ENCODE measurements at regions not wholly inside any gene's neighbourhood (a gene's known extent, or its start where the extent isn't known, plus 50 kb on each side); places are given as distances from the start of the nearest gene placed in this dataset.

- H3K4me1 ChIP-seq (ENCODE audit: insufficient read depth, low read length), result no peaks in the 10 kb centered on the region
- 9% methylated on average over 1 of the region's 1 CpG for WGBS (ENCODE audit: low lambda C conversion rate)
- no peaks in the 10 kb centered on the region for H3K36me3 ChIP-seq (replicated peaks in 1 of 2; ENCODE audit: control insufficient read depth in 1 of 2, insufficient read depth in 2 of 2, low read length in 2 of 2)
- H3K4me2 ChIP-seq (ENCODE audit: low read depth, low read length), result no peak overlapping the region
- no peak for TF ChIP-seq ZNF577 (CRISPR knock-in tag; IDR thresholded peaks at IDR 0.05; ENCODE audit: borderline replicate concordance, low read depth)
- TF ChIP-seq ZNF142 (CRISPR knock-in tag; IDR thresholded peaks at IDR 0.05), result no peak
- no peak for TF ChIP-seq FOSL2 (CRISPR knock-in tag; IDR thresholded peaks at IDR 0.05)
- in situ Hi-C loops (cut with HindIII; ENCODE audit: extremely low pct_ligation_motif_present, low pct_unique_long_range_greater_than_20kb) (no loop called here), intact Hi-C loops (cut with micrococcal nuclease; ENCODE audit: unreplicated experiment) (no loop called here)
- ChIA-PET POLR2A (no interaction called here), CTCF (ENCODE audit: low intra/inter-chr PET ratio, low total read pairs) (no interaction called here)
- no peaks in the 10 kb centered on the region for H4K20me1 ChIP-seq (ENCODE audit: insufficient read depth, low read length)
- ATAC-seq (no peak), FAIRE-seq (no peak), DNase-seq (ENCODE audit: low spot score) (no peak)
- no peak overlapping the region for H2AFZ ChIP-seq (ENCODE audit: low read length)
- no peak overlapping the region for H3K27ac ChIP-seq (ENCODE audit: extremely low read length, insufficient read depth, low read length)
- H3K9ac ChIP-seq (ENCODE audit: insufficient read depth, low read depth, low read length), result no peak overlapping the region
- no peaks in the 10 kb centered on the region for H3K9me3 ChIP-seq (ENCODE audit: low read length)
- H3K79me2 ChIP-seq (ENCODE audit: insufficient read depth, low read length), result no peaks in the 10 kb centered on the region
- no TSS peak for BruUV-seq (replicated peaks)
- H3K4me3 ChIP-seq (replicated peaks in 1 of 3; ENCODE audit: insufficient read depth in 1 of 3, low read depth in 2 of 3, low read length in 3 of 3), result no peak overlapping the region
- H3K27me3 ChIP-seq (ENCODE audit: control insufficient read depth in 1 of 2, insufficient read depth in 2 of 2, low read length in 2 of 2), result no peaks in the 10 kb centered on the region
Observed at GRCh38 chrX:113412106-113412505, 571.5 kb upstream of the AMOT start.

- intact Hi-C loops (cut with micrococcal nuclease; ENCODE audit: unreplicated experiment), result no loop called here
- no peak overlapping the region for H3K4me2 ChIP-seq (ENCODE audit: low read depth, low read length)
- no peak for TF ChIP-seq MAFK (conservative IDR thresholded peaks at IDR 0.05 in 1 of 2, IDR thresholded peaks at IDR 0.05 in 1 of 2; ENCODE audit: low read length in 2 of 2)
- TF ChIP-seq ZSCAN30 (CRISPR knock-in tag; IDR thresholded peaks at IDR 0.05), result no peak
- no peak for TF ChIP-seq KLF6 (CRISPR knock-in tag; IDR thresholded peaks at IDR 0.05)
- TF ChIP-seq SAP130 (CRISPR knock-in tag; IDR thresholded peaks at IDR 0.05; ENCODE audit: low read depth), result no peak
- no peak for TF ChIP-seq ZSCAN5A (CRISPR knock-in tag; IDR thresholded peaks at IDR 0.05; ENCODE audit: borderline replicate concordance)
- no peak for TF ChIP-seq HINFP (CRISPR knock-in tag; IDR thresholded peaks at IDR 0.05; ENCODE audit: low read depth)
- no peak for TF ChIP-seq ZNF549 (CRISPR knock-in tag; IDR thresholded peaks at IDR 0.05)
- no peak for ATAC-seq
- H3K4me1 ChIP-seq (ENCODE audit: insufficient read depth, low read length), result no peaks in the 10 kb centered on the region
- ChIA-PET CTCF (ENCODE audit: low intra/inter-chr PET ratio, low total read pairs) (no interaction called here), POLR2A (no interaction called here)
- no peaks in the 10 kb centered on the region for H3K36me3 ChIP-seq (replicated peaks in 1 of 2; ENCODE audit: control insufficient read depth in 1 of 2, insufficient read depth in 2 of 2, low read length in 2 of 2)
- no peak for FAIRE-seq
- no peak for DNase-seq (ENCODE audit: low spot score)
- in situ Hi-C loops (cut with HindIII; ENCODE audit: extremely low pct_ligation_motif_present, low pct_unique_long_range_greater_than_20kb), result no loop called here
- H3K27me3 ChIP-seq (ENCODE audit: control insufficient read depth in 1 of 2, insufficient read depth in 2 of 2, low read length in 2 of 2), result no peaks in the 10 kb centered on the region
- BruUV-seq (replicated peaks), result no TSS peak
- H3K4me3 ChIP-seq (replicated peaks in 1 of 3; ENCODE audit: insufficient read depth in 1 of 3, low read depth in 2 of 3, low read length in 3 of 3), result no peak overlapping the region
- no peak overlapping the region for H2AFZ ChIP-seq (ENCODE audit: low read length)
- WGBS (ENCODE audit: low lambda C conversion rate), result 41% methylated on average over 3 of the region's 3 CpGs
- H3K27ac ChIP-seq (ENCODE audit: extremely low read length, insufficient read depth, low read length), result no peak overlapping the region
- H3K79me2 ChIP-seq (ENCODE audit: insufficient read depth, low read length), result no peaks in the 10 kb centered on the region
- no peak overlapping the region for H3K9ac ChIP-seq (ENCODE audit: insufficient read depth, low read depth, low read length)
- H3K9me3 ChIP-seq (ENCODE audit: low read length), result no peaks in the 10 kb centered on the region
- H4K20me1 ChIP-seq (ENCODE audit: insufficient read depth, low read length), result no peaks in the 10 kb centered on the region
Observed at GRCh38 chrX:113408843-113409242, 568.2 kb upstream of the AMOT start.
